ENCODE measurements at regions not wholly inside any gene's neighbourhood (a gene's known extent, or its start where the extent isn't known, plus 50 kb on each side); places are given as distances from the start of the nearest gene placed in this dataset.

GRCh38 chr2:3039188-3040065, 338.2 kb downstream of the EIPR1 start:
- intact Hi-C loops (cut with DNase I) = no loop called here
- Histone ChIP-seq H3K27ac (no peak overlapping the region), H3K36me3 (ENCODE audit: insufficient read depth in 1 of 2, low read depth in 1 of 2) (no peaks in the 10 kb centered on the region), H3K27me3 (ENCODE audit: insufficient read depth in 3 of 3, low read length in 2 of 3) (peaks cover 0 to 26% (median 6%) of the 10 kb centered on the region in 3 donors), H3K9me3 (no peaks in the 10 kb centered on the region), H3K4me3 (no peak overlapping the region), H3K4me1 (no peaks in the 10 kb centered on the region)
- ATAC-seq (no peak), DNase-seq (no peak)
- TF ChIP-seq CTCF (IDR thresholded peaks at IDR 0.05) = no peak
- 86 to 89% (median 87%) methylated on average over 16 of the region's 16 CpGs for WGBS, 3 donors

GRCh38 chr2:3038636-3039035, 339.0 kb downstream of the EIPR1 start:
- Histone ChIP-seq H3K9me3 (no peaks in the 10 kb centered on the region), H3K27me3 (ENCODE audit: insufficient read depth in 3 of 3, low read length in 2 of 3) (peaks cover 0 to 22% (median 5%) of the 10 kb centered on the region in 3 donors), H3K36me3 (ENCODE audit: insufficient read depth in 1 of 2, low read depth in 1 of 2) (no peaks in the 10 kb centered on the region), H3K4me1 (no peaks in the 10 kb centered on the region), H3K27ac (no peak overlapping the region), H3K4me3 (no peak overlapping the region)
- no peak for TF ChIP-seq CTCF (IDR thresholded peaks at IDR 0.05)
- 94 to 96% (median 94%) methylated on average over 12 of the region's 12 CpGs for WGBS, 3 donors
- DNase-seq (no peak), ATAC-seq (no peak)
- intact Hi-C loops (cut with DNase I) = no loop called here

GRCh38 chr2:3037196-3038194, 340.1 kb downstream of the EIPR1 start:
- no peaks in the 10 kb centered on the region for H3K36me3 ChIP-seq (ENCODE audit: insufficient read depth in 1 of 2, low read depth in 1 of 2)
- 90 to 98% (median 92%) methylated on average over 29 of the region's 29 CpGs for WGBS, 3 donors
- no peaks in the 10 kb centered on the region for H3K9me3 ChIP-seq
- TF ChIP-seq CTCF (IDR thresholded peaks at IDR 0.05) = no peak
- intact Hi-C loops (cut with DNase I) = no loop called here
- no peak overlapping the region for H3K4me3 ChIP-seq
- peaks cover 0 to 14% (median 5%) of the 10 kb centered on the region in 3 donors for H3K27me3 ChIP-seq (ENCODE audit: insufficient read depth in 3 of 3, low read length in 2 of 3)
- DNase-seq (no peak), ATAC-seq (no peak)
- no peaks in the 10 kb centered on the region for H3K4me1 ChIP-seq
- H3K27ac ChIP-seq = no peak overlapping the region

- Histone ChIP-seq H3K4me1 (no peaks in the 10 kb centered on the region), H3K27ac (no peak overlapping the region), H3K36me3 (ENCODE audit: insufficient read depth in 1 of 2, low read depth in 1 of 2) (no peaks in the 10 kb centered on the region), H3K9me3 (no peaks in the 10 kb centered on the region), H3K27me3 (ENCODE audit: insufficient read depth in 3 of 3, low read length in 2 of 3) (peaks cover 0 to 6% (median 5%) of the 10 kb centered on the region in 3 donors), H3K4me3 (no peak overlapping the region)
- ATAC-seq = no peak
- TF ChIP-seq CTCF (IDR thresholded peaks at IDR 0.05) = no peak
- DNase-seq = no peak
- 96 to 97% (median 97%) methylated on average over 18 of the region's 18 CpGs for WGBS, 3 donors
- intact Hi-C loops (cut with DNase I) = no loop called here
Measured at GRCh38 chr2:3036432-3037125, 341.0 kb downstream of the EIPR1 start.
